GM19397 (cell line): ENCODE measurements at regions not wholly inside any gene's neighbourhood (a gene's known extent, or its start where the extent isn't known, plus 50 kb on each side); places are given as distances from the start of the nearest gene placed in this dataset.

Experiments used
- ATAC-seq: cut with Tn5 transposase; IDR thresholded peaks from one replicate; pipeline ENCODE4 v1.9.1; 2021; ENCODE audit warnings: mild to moderate bottlenecking, moderate library complexity; ENCODE audit not compliant: unreplicated experiment

- ATAC-seq, result no peak
These were observed 866.1 kb downstream of the TLE4 start for GRCh38 chr9:80437825-80438224.

GRCh38 chr9:80437091-80437640 is 865.4 kb downstream of the TLE4 start:
- ATAC-seq, result no peak

- no peak for ATAC-seq
These were observed 863.8 kb downstream of the TLE4 start for GRCh38 chr9:80435591-80435990.

GRCh38 chr9:80426992-80427391 is 855.2 kb downstream of the TLE4 start:
- ATAC-seq, result no peak

GRCh38 chr9:80417211-80417773 is 845.5 kb downstream of the TLE4 start:
- ATAC-seq, result no peak

- ATAC-seq, result no peak
These were observed 838.3 kb downstream of the TLE4 start for GRCh38 chr9:80410106-80410505.

- no peak for ATAC-seq
These were observed 835.5 kb downstream of the TLE4 start for GRCh38 chr9:80407220-80407619.

GRCh38 chr9:80401243-80401642 is 829.5 kb downstream of the TLE4 start:
- ATAC-seq, result no peak

GRCh38 chr9:80400624-80401230 is 829.0 kb downstream of the TLE4 start:
- no peak for ATAC-seq

- ATAC-seq, result no peak
These were observed 827.8 kb downstream of the TLE4 start for GRCh38 chr9:80399606-80400005.

GRCh38 chr9:80387828-80388227 is 816.1 kb downstream of the TLE4 start:
- ATAC-seq, result no peak

- ATAC-seq, result no peak
These were observed 813.5 kb downstream of the TLE4 start for GRCh38 chr9:80385246-80385645.

- no peak for ATAC-seq
These were observed 811.6 kb downstream of the TLE4 start for GRCh38 chr9:80383331-80383730.

GRCh38 chr9:80382211-80382891 is 810.6 kb downstream of the TLE4 start:
- no peak for ATAC-seq

GRCh38 chr9:80380301-80380700 is 808.5 kb downstream of the TLE4 start:
- no peak for ATAC-seq

- no peak for ATAC-seq
These were observed 807.0 kb downstream of the TLE4 start for GRCh38 chr9:80378669-80379293.

GRCh38 chr9:80376180-80376579 is 804.4 kb downstream of the TLE4 start:
- no peak for ATAC-seq

GRCh38 chr9:80375477-80375876 is 803.7 kb downstream of the TLE4 start:
- no peak for ATAC-seq

GRCh38 chr9:80369641-80370040 is 797.9 kb downstream of the TLE4 start:
- ATAC-seq, result no peak

- ATAC-seq, result no peak
These were observed 794.9 kb downstream of the TLE4 start for GRCh38 chr9:80366626-80367025.

GRCh38 chr9:80359941-80360881 is 788.4 kb downstream of the TLE4 start:
- ATAC-seq, result no peak
